SK-N-SH (cell line): ENCODE measurements at regions not wholly inside any gene's neighbourhood (a gene's known extent, or its start where the extent isn't known, plus 50 kb on each side); places are given as distances from the start of the nearest gene placed in this dataset.

Experiments
- CTCF ChIA-PET: fragments of 300-600, 350-600 bp; formaldehyde crosslinking; extraction: SDS; loops from one replicate; lab custom pipeline; 2021; lab: Yijun Ruan, JAX
- POLR2A ChIA-PET: fragments of 350-600 bp; sonication (Branson Sonifier 250); formaldehyde crosslinking; extraction: SDS; loops from one replicate; lab custom pipeline; 2020; ENCODE audit warnings: antibody characterized with exemption, inconsistent platforms; lab: Yijun Ruan, JAX
- DNase-seq: peaks from one replicate; pipeline ENCODE4 v3.0.0; 2012
- H2AFZ ChIP-seq: fragments of 200-600 bp; sonication (generic); 2 replicates; pipeline ENCODE4 v1.8.1; 2016; ENCODE audit warnings: antibody characterized with exemption, mild to moderate bottlenecking, low read depth
- H3F3A ChIP-seq: fragments of 200-600 bp; sonication (generic); replicated peaks from 2 replicates; pipeline ENCODE3; 2016; ENCODE audit warnings: antibody characterized with exemption, mild to moderate bottlenecking; ENCODE audit not compliant: insufficient read depth
- H3K27ac ChIP-seq, 2 experiments: fragments of 200-500 bp in 1 of 2; fragments of 200-600 bp in 1 of 2; sonication (Bioruptor generic) in 1 of 2; sonication (generic), shearing (Covaris generic) in 1 of 2; 2 replicates each; pipeline versions ENCODE4 v1.5.1 to v1.6.1; 2014 to 2016; ENCODE audit warnings: low read depth in 2 of 2, inconsistent platforms in 1 of 2, low read length in 1 of 2, mild to moderate bottlenecking in 1 of 2, mixed read lengths in 1 of 2
- H3K27me3 ChIP-seq: fragments of 200-600 bp; sonication (generic), shearing (Covaris generic); 2 replicates; pipeline ENCODE4 v1.6.1; 2016; ENCODE audit warnings: mixed run types; ENCODE audit not compliant: insufficient read depth
- H3K36me3 ChIP-seq, 2 experiments: fragments of 200-500 bp in 1 of 2; fragments of 200-600 bp in 1 of 2; sonication (Bioruptor generic) in 1 of 2; sonication (generic) in 1 of 2; replicated peaks in 1 of 2; 2 replicates each; pipeline versions ENCODE3 to v1.5.1; 2014 to 2016; ENCODE audit warnings: low read length in 1 of 2, mild to moderate bottlenecking in 1 of 2; ENCODE audit not compliant: insufficient read depth in 2 of 2, control insufficient read depth in 1 of 2
- H3K4me1 ChIP-seq, 2 experiments: fragments of 200-500 bp in 1 of 2; fragments of 200-600 bp in 1 of 2; sonication (Bioruptor generic) in 1 of 2; sonication (generic), shearing (Covaris generic) in 1 of 2; 2 replicates each; pipeline versions ENCODE4 v1.5.1 to v1.6.1; 2014 to 2016; ENCODE audit warnings: low read depth in 1 of 2, low read length in 1 of 2, mixed run types in 1 of 2; ENCODE audit not compliant: insufficient read depth in 2 of 2, control insufficient read depth in 1 of 2
- H3K4me2 ChIP-seq: fragments of 200-600 bp; sonication (generic), shearing (Covaris generic); 2 replicates; pipeline ENCODE4 v1.6.1; 2017; ENCODE audit warnings: mixed run types
- H3K4me3 ChIP-seq, 2 experiments: fragments of 200-500 bp in 1 of 2; fragments of 200-600 bp in 1 of 2; sonication (Bioruptor generic) in 1 of 2; sonication (generic), shearing (Covaris generic) in 1 of 2; 2 replicates each; pipeline versions ENCODE4 v1.5.1 to v1.8.1; 2014 to 2016; ENCODE audit warnings: low read depth in 2 of 2, inconsistent platforms in 1 of 2, low read length in 1 of 2, mild to moderate bottlenecking in 1 of 2, mixed read lengths in 1 of 2, moderate library complexity in 1 of 2
- H3K79me2 ChIP-seq: fragments of 200-600 bp; sonication (generic); 2 replicates; pipeline ENCODE4 v1.8.1; 2017; ENCODE audit warnings: mild to moderate bottlenecking; ENCODE audit not compliant: insufficient read depth
- H3K9ac ChIP-seq: fragments of 200-600 bp; sonication (generic); 2 replicates; pipeline ENCODE4 v1.6.1; 2017; ENCODE audit warnings: mixed run types
- H3K9me2 ChIP-seq: fragments of 200-600 bp; sonication (generic); 2 replicates; pipeline ENCODE4 v1.6.1; 2017; ENCODE audit warnings: mixed run types
- H3K9me3 ChIP-seq: fragments of 200-600 bp; sonication (generic); 2 replicates; pipeline ENCODE4 v1.6.1; 2017; ENCODE audit warnings: mixed run types, mild to moderate bottlenecking, moderate library complexity
- H4K20me1 ChIP-seq: fragments of 200-600 bp; sonication (generic); 2 replicates; pipeline ENCODE4 v1.6.1; 2017; ENCODE audit warnings: mild to moderate bottlenecking, mixed run types; ENCODE audit not compliant: insufficient read depth
- CTCF ChIP-seq: fragments of 200-600 bp; sonication (generic); IDR thresholded peaks from 2 replicates; pipeline ENCODE4 v1.6.1; 2017; ENCODE audit warnings: antibody characterized with exemption, mild to moderate bottlenecking, moderate library complexity
- ELF1 ChIP-seq: IDR thresholded peaks from 2 replicates; pipeline ENCODE4 v1.4.0; 2012
- GATA2 ChIP-seq: sonication (generic); formaldehyde crosslinking; IDR thresholded peaks from 2 replicates; pipeline ENCODE4 v1.5.0; 2020; ENCODE audit warnings: mild to moderate bottlenecking, missing genetic modification reagents
- IRF3 ChIP-seq: fragments of 150-350 bp; IDR thresholded peaks from 2 replicates; pipeline ENCODE4 v1.6.1; 2016; ENCODE audit warnings: mild to moderate bottlenecking, low read depth, low read length
- JUND ChIP-seq: IDR thresholded peaks from 2 replicates; pipeline ENCODE4 v1.4.0; 2012
- MAX ChIP-seq: IDR thresholded peaks from 2 replicates; pipeline ENCODE4 v1.4.0; 2012; ENCODE audit warnings: low read depth
- NFIC ChIP-seq: IDR thresholded peaks from 2 replicates; pipeline ENCODE4 v1.4.0; 2012; ENCODE audit warnings: borderline replicate concordance
- PBX3 ChIP-seq: IDR thresholded peaks from 2 replicates; pipeline ENCODE4; 2012
- POLR2AphosphoS5 ChIP-seq: IDR thresholded peaks from 2 replicates; pipeline ENCODE4 v1.6.1; 2012; ENCODE audit warnings: low read depth, low read length
- RAD21 ChIP-seq: IDR thresholded peaks from 2 replicates; pipeline ENCODE4 v1.6.1; 2012; ENCODE audit warnings: mild to moderate bottlenecking, low read length
- RCOR1 ChIP-seq: fragments of 150-350 bp; IDR thresholded peaks from 2 replicates; pipeline ENCODE4 v1.6.1; 2017; ENCODE audit warnings: antibody characterized with exemption, low read length
- REST ChIP-seq: IDR thresholded peaks from 2 replicates; pipeline ENCODE4 v1.6.1; 2012; ENCODE audit warnings: mild to moderate bottlenecking, low read depth, low read length, moderate library complexity
- RXRA ChIP-seq: IDR thresholded peaks from 2 replicates; pipeline ENCODE4 v1.4.0; 2012; ENCODE audit warnings: low read depth, mild to moderate bottlenecking, borderline replicate concordance
- SIN3A ChIP-seq: IDR thresholded peaks from 2 replicates; pipeline ENCODE4 v1.6.1; 2012; ENCODE audit warnings: low read depth, mild to moderate bottlenecking, low read length, moderate library complexity, borderline replicate concordance
- TAF1 ChIP-seq: IDR thresholded peaks from 2 replicates; pipeline ENCODE4 v1.6.1; 2012; ENCODE audit warnings: low read depth, mild to moderate bottlenecking, low read length, moderate library complexity, borderline replicate concordance
- TCF12 ChIP-seq: IDR thresholded peaks from 2 replicates; pipeline ENCODE4 v1.4.0; 2012
- TEAD4 ChIP-seq: IDR thresholded peaks from 2 replicates; pipeline ENCODE4 v1.4.0; 2012; ENCODE audit warnings: mild to moderate bottlenecking, borderline replicate concordance; ENCODE audit not compliant: insufficient read depth
- USF2 ChIP-seq: fragments of 150-350 bp; IDR thresholded peaks from 2 replicates; pipeline ENCODE4 v1.6.1; 2017; ENCODE audit warnings: antibody characterized with exemption, low read length, low read depth, borderline replicate concordance
- YY1 ChIP-seq: IDR thresholded peaks from 2 replicates; pipeline ENCODE4 v1.4.0; 2012; ENCODE audit warnings: low read depth, mild to moderate bottlenecking
- WGBS: methylation state at CpG from one replicate; pipeline ENCODE4 v1.1.6; 2017; ENCODE audit warnings: low lambda C conversion rate; 5-methylcytosine and 5-hydroxymethylcytosine counted together

GRCh38 chr13:91105270-91105669 lies 242.2 kb upstream of the MIR17HG start:
- H3K27ac ChIP-seq = no peak overlapping the region
- H3K9ac ChIP-seq = no peak overlapping the region
- no peak overlapping the region for H3K4me2 ChIP-seq
- H3F3A ChIP-seq = no peaks in the 10 kb centered on the region
- H3K9me3 ChIP-seq = no peaks in the 10 kb centered on the region
- no peaks in the 10 kb centered on the region; a peak in 1 of 4 replicates for H3K4me1 ChIP-seq
- ChIA-PET POLR2A (no interaction called here), CTCF (no interaction called here)
- no peaks in the 10 kb centered on the region for H4K20me1 ChIP-seq
- H3K9me2 ChIP-seq = no peaks in the 10 kb centered on the region
- TF ChIP-seq JUND = no peak
- TF ChIP-seq ELF1 = no peak
- no peak for TF ChIP-seq TEAD4
- TF ChIP-seq REST = no peak
- TF ChIP-seq RCOR1 = no peak
- TF ChIP-seq IRF3 = no peak
- TF ChIP-seq MAX = no peak
- no peak for TF ChIP-seq SIN3A
- TF ChIP-seq TCF12 = no peak
- no peak for TF ChIP-seq GATA2 (CRISPR knock-in tag)
- TF ChIP-seq USF2 = no peak
- TF ChIP-seq POLR2AphosphoS5 = no peak
- TF ChIP-seq PBX3 = no peak
- TF ChIP-seq RAD21 = no peak
- TF ChIP-seq YY1 = no peak
- TF ChIP-seq RXRA = no peak
- no peak for TF ChIP-seq NFIC
- TF ChIP-seq TAF1 = no peak
- TF ChIP-seq CTCF = no peak
- no peaks in the 10 kb centered on the region for H3K27me3 ChIP-seq
- WGBS = 50% methylated on average over 3 of the region's 3 CpGs
- H3K36me3 ChIP-seq = no peaks in the 10 kb centered on the region
- no peak overlapping the region for H2AFZ ChIP-seq
- H3K4me3 ChIP-seq = no peak overlapping the region
- H3K79me2 ChIP-seq = no peaks in the 10 kb centered on the region
- DNase-seq = no peak
